ENCODE measurements at regions not wholly inside any gene's neighbourhood (a gene's known extent, or its start where the extent isn't known, plus 50 kb on each side); places are given as distances from the start of the nearest gene placed in this dataset.

GRCh38 chr6:115668211-115668610 lies 392.5 kb downstream of the FRK start:
- POLR2A ChIA-PET (ENCODE audit: partially characterized antibody) = no interaction called here
- no peak for TF ChIP-seq KDM5A (IDR thresholded peaks at IDR 0.05; ENCODE audit: low read length)
- no peak for TF ChIP-seq CBX8 (IDR thresholded peaks at IDR 0.05; ENCODE audit: borderline replicate concordance, low read depth, low read length)
- no peak for TF ChIP-seq HDAC6 (IDR thresholded peaks at IDR 0.05; ENCODE audit: low read depth, low read length)
- no peak for TF ChIP-seq EP300 (IDR thresholded peaks at IDR 0.05; ENCODE audit: borderline replicate concordance in 1 of 2, low read depth in 2 of 2, low read length in 2 of 2)
- no peak for TF ChIP-seq JUND (IDR thresholded peaks at IDR 0.05; ENCODE audit: low read length)
- TF ChIP-seq SP4 (IDR thresholded peaks at IDR 0.05; ENCODE audit: low read length) = no peak
- no peak for TF ChIP-seq ATF2 (IDR thresholded peaks at IDR 0.05; ENCODE audit: low read length)
- TF ChIP-seq KDM1A (IDR thresholded peaks at IDR 0.05; ENCODE audit: borderline replicate concordance, low read length) = no peak
- TF ChIP-seq CTBP2 (IDR thresholded peaks at IDR 0.05; ENCODE audit: borderline replicate concordance, insufficient read depth, insufficient read length, low read length) = no peak
- no peak for TF ChIP-seq PHF8 (conservative IDR thresholded peaks at IDR 0.05; ENCODE audit: low read depth, low read length)
- TF ChIP-seq YY1 (IDR thresholded peaks at IDR 0.05; ENCODE audit: low read depth, low read length) = no peak
- TF ChIP-seq SIRT6 (IDR thresholded peaks at IDR 0.05; ENCODE audit: low read length) = no peak
- TF ChIP-seq SP1 (IDR thresholded peaks at IDR 0.05; ENCODE audit: low read depth, low read length) = no peak
- TF ChIP-seq MAX (IDR thresholded peaks at IDR 0.05) = no peak

More at GRCh38 chr6:115668211-115668610, 392.5 kb downstream of the FRK start:
- Histone ChIP-seq H3K14ac (ENCODE audit: insufficient read length) (no peak overlapping the region), H2AFZ (ENCODE audit: low read length) (no peak overlapping the region), H2BK15ac (ENCODE audit: low read length) (no peak overlapping the region), H2BK5ac (ENCODE audit: low read depth, low read length) (no peak overlapping the region), H3K4ac (replicated peaks; ENCODE audit: insufficient read length, low read depth, low read length) (no peak overlapping the region), H3K36me3 (ENCODE audit: control insufficient read depth in 2 of 4, insufficient read depth in 4 of 4, low read length in 3 of 4) (no peaks in the 10 kb centered on the region), H2BK120ac (replicated peaks; ENCODE audit: low read depth, low read length) (no peak overlapping the region), H3K4me2 (ENCODE audit: insufficient read depth in 1 of 2, low read depth in 2 of 2, low read length in 2 of 2) (no peak overlapping the region), H3K9ac (replicated peaks in 1 of 4; ENCODE audit: extremely low read depth in 1 of 4, low read depth in 3 of 4, low read length in 3 of 4) (no peak overlapping the region), H3K56ac (replicated peaks; ENCODE audit: insufficient read length, low read depth, low read length) (no peak overlapping the region), H3K79me2 (ENCODE audit: control insufficient read depth in 1 of 2, insufficient read depth in 2 of 2, low read length in 2 of 2) (no peaks in the 10 kb centered on the region), H3K9me3 (ENCODE audit: insufficient read depth in 2 of 2, low read depth in 1 of 2, low read length in 1 of 2) (no peaks in the 10 kb centered on the region), H3K79me1 (ENCODE audit: low read depth, low read length) (no peaks in the 10 kb centered on the region), H4K20me1 (replicated peaks in 1 of 2; ENCODE audit: control insufficient read depth in 1 of 2, insufficient read depth in 2 of 2, low read length in 2 of 2) (no peaks in the 10 kb centered on the region), H4K8ac (ENCODE audit: extremely low read depth, insufficient read depth, low read length) (no peak overlapping the region), H3K27me3 (replicated peaks in 1 of 4; ENCODE audit: control insufficient read depth in 3 of 4, extremely low read depth in 1 of 4, insufficient read depth in 3 of 4, low read length in 3 of 4) (no peaks in the 10 kb centered on the region), H3K23me2 (ENCODE audit: low read depth, low read length) (no peaks in the 10 kb centered on the region), H2BK12ac (ENCODE audit: low read depth, low read length) (no peak overlapping the region), H2BK20ac (ENCODE audit: low read length) (no peak overlapping the region), H3K4me3 (ENCODE audit: extremely low read depth in 1 of 4, insufficient read depth in 2 of 4, low read depth in 3 of 4, low read length in 4 of 4) (no peak overlapping the region), H3K23ac (ENCODE audit: insufficient read length) (no peak overlapping the region), H2AK5ac (ENCODE audit: low read depth, low read length) (no peak overlapping the region), H3K18ac (ENCODE audit: extremely low read depth, low read length) (no peak overlapping the region), H3K27ac (ENCODE audit: low read depth, low read length) (no peak overlapping the region), H3K4me1 (replicated peaks in 1 of 4; ENCODE audit: control insufficient read depth in 3 of 4, insufficient read depth in 4 of 4, low read length in 3 of 4) (no peaks in the 10 kb centered on the region; a peak in 1 of 7 replicates), H4K5ac (ENCODE audit: insufficient read length, low read depth, low read length) (no peak overlapping the region), H4K91ac (replicated peaks; ENCODE audit: insufficient read length, low read length) (no peak overlapping the region)
- DNase-seq (ENCODE audit: low read depth in 1 of 2, low spot score in 2 of 2) (no peak), FAIRE-seq (no peak)
- CTCF ChIA-PET (ENCODE audit: partially characterized antibody) = no interaction called here
